NOMO-1 treated with DMSO at 0.1 percent for 48 hours (cell line): ENCODE measurements at regions not wholly inside any gene's neighbourhood (a gene's known extent, or its start where the extent isn't known, plus 50 kb on each side); places are given as distances from the start of the nearest gene placed in this dataset.

Source experiments
- DNase-seq: peaks from one replicate; lab custom pipeline; 2025; ENCODE audit not compliant: unreplicated experiment; lab: John Stamatoyannopoulos, UW

- no peak for DNase-seq
Observed at GRCh38 chr16:80054647-80055046, 454.1 kb upstream of the MAF start.

DNA sequence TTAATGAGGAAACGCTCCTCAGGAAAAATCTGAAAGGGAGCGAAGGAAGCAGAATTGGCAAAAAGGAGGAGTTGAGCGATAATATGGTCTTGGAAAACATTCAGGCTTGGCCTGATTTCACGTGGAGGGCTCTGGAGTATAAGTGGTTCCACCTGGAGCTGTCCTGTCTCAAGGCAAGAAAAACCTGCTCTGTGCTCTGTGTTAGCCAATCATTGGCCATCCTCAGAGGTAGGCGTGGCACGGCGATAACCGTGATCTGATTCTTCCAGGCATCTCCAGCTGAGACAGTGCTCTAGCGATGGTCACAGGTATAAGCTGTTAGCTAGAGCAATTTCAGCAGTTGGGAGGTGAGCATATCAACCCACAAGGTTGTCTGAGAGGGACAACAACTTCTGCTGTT is 450.5 kb upstream of the MAF start:
- DNase-seq: no peak

GRCh38 chr16:80048250-80048649 is 447.7 kb upstream of the MAF start:
- no peak for DNase-seq

- DNase-seq: no peak
Observed at GRCh38 chr16:80047842-80048241, 447.3 kb upstream of the MAF start.

DNA sequence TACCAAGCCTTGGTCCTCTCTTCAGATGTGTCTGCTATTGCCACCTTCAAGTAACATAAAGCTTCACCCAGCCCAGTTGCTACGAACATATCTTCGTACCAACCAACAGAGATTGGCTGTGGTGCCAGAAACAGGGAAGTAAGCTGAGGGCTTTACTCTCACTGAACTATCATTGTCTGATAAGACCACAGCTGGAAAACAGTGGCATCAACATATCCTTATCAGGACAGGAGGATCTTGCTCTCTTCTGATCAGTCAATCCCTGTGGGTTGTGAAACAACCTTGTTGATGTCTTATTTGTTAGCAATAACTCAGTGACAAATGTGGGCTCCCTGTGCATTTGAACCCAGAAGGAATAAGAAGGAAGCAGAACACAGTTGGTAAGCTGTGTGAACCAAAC is 446.3 kb upstream of the MAF start:
- DNase-seq: no peak

- DNase-seq: no peak
Observed at GRCh38 chr16:80046261-80046660, 445.7 kb upstream of the MAF start.

GRCh38 chr16:80045861-80046260 is 445.3 kb upstream of the MAF start:
- no peak for DNase-seq

GRCh38 chr16:80041410-80041809 is 440.9 kb upstream of the MAF start:
- no peak for DNase-seq

GRCh38 chr16:80040814-80041213 is 440.3 kb upstream of the MAF start:
- no peak for DNase-seq

- DNase-seq: no peak
Observed at GRCh38 chr16:80040413-80040812, 439.9 kb upstream of the MAF start.

DNA sequence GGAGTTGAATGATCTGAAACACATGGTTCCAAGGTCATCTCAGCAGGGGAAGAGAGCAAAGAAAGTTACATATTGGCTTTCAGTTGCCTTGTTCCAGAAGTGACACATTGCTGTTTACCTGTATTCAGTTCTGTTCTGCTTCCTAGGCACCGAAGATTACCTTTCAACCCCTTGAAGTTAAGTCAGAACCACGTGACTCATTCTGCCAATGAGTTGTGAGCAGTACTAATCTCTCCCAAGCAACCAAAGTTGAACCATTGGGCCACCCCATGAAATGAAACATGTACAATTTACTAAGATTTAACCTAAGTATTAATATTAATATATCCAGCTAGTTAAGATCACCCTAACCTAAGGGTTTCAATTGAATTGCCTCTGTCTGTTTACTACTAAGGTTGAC is 439.2 kb upstream of the MAF start:
- DNase-seq: no peak

DNA sequence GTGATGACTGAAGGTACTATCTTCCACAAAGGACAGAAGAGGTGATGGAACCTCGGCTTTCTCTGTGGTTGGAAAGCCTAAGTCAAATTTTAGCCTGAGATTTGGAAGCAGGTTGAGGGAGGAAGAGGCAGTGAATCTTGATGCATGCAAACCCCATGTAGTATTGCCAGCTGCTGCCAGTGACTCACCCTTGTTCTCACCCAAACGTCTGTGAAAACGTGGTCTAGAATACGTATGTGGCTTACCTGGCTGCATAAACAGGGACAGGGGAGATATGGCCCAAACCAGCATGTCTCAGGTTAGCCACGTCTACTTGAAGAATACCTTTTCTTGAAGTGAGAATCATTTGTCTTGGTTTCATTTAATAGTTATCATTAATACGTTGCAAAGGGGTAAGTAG is 438.0 kb upstream of the MAF start:
- no peak for DNase-seq

- DNase-seq: no peak
Observed at GRCh38 chr16:80034948-80035663, 434.6 kb upstream of the MAF start.

DNA sequence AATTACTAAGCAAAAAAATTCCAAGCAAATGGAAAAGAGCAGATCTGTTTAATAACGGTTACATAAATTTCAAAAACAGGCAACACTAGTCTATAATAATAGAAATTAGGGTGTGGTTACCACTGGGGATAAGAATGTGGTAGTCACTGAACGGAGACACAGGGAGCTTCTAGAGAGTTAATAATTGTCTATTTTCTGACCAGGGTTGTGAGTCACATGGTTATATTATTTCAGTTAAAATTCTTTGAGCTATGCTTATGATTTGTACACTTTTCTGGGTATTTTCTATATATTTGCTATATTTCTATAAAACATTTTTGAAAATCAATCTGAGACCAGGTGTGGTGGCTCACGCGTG is 433.9 kb upstream of the MAF start:
- no peak for DNase-seq

DNA sequence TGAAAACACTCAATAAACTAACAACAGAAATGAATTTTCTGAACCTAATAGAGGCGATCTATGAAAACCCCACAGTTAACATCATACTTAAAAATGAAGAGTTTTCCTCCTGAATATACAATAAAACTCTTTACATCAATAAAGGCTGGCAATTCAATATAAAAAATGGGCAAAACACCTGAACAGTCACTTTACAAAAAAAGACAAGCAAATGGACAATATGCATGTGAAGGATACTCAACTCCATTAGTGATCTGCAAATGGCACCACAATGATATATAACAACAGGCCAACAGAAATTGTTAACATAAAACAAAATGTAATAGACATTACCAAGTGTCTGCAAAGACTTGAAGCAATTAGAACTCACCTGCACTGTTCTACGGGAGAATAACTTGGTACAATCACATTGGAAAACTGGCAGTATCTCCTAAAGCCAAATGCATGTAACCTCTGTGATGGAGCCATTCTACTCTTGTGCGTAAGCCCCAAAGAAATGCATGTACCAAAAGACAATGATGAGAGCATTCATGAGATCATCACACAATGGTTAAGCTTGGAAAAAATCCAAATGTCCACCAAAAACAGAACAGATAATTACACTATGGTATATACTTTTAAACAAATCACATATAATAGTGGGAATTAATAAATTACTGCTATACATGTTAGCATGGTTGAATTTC is 433.4 kb upstream of the MAF start:
- DNase-seq: no peak

- no peak for DNase-seq
Observed at GRCh38 chr16:80029761-80030481, 429.4 kb upstream of the MAF start.

DNA sequence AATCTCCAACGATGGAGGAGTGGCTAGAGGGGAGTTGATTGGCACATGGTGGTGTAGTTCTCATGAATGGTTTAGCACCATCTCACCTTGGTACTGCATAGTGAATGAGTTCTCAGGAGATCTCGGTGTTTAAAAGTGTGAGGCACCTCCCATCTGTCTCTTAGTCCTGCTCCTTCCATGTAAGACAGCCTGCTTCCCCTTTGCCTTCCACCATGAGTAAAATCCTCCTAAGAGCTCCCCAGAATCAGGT is 428.8 kb upstream of the MAF start:
- DNase-seq: no peak

DNA sequence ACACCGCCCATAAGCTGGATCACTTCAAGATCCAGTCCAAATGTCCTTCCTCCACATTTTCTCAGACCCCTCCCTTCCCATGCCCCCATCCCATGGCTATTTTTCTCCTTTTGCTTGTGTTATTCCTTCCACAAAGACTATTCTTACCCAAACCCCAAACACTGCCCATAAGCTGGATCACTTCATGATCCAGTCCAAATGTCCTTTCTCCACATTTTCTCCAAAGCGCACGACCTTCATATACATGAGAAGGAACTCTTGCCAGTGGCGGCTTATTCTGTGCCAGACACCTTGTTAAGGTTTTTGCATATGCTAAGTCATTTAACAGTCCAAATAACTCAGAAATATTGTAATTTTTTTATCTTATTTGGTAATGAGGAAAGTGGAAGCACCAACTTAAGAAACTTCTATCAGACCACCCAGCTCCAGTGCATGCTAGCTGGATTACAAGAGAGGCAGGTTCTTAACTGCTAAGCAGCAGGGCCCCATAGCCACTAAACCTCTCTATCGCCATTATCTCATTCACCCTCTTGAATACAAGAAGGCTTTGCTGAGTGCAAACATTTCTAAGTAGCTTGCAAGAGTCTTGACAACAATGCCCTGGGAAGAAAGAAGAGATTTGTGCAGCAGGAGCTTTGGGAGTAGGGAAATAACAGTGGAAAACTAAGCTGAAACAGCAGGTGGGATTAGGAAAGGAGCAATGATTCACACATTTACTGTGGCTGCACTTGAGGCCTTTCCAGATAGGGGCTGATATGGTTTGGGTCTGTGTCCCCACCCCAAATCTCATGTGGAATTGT is 428.2 kb upstream of the MAF start:
- no peak for DNase-seq

DNA sequence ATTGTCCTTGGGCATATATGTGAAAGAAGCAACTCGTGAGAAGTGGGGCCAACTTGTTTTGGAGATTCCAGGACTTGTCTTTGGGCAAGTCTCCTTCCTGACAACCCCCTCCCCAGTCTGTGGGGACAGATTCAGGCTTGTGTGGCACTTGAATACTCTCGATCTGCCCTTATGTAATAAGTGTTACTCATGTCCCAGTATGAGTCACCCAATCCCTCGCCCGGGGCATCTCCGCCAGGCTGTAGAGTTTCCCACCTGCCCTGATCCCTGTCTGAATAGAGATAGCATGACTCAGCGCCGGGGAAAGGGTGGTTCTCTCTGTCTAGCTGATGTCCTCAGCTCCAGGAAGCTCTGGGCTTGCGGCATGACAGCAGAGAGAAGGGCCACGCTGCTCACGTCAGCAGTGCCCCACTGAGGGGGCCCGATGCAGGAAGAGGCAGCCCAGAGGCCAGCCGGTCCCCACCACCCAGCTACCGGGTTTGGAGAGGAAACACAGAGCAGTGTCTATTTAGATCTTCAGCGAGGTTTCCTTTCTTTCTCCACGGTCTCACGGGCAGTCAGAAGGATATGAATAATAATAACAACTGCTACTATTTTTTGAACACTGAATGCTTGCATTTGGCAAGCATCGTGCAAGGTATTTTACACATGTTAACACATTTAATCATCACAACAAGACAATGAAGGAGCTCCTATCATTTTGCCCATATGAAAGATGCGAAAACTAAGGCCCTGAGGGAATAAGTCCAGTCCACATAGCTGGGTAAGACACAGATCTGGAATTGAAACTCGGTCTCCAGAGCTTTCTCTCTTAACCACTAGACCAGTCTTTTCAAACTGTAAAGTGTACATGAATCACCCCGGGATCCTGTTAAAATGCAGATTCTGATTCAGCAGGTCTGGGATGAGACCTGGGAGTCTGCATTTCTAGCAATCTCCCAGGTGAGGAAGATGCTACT is 426.7 kb upstream of the MAF start:
- peak; percentile 23 for DNase-seq

- DNase-seq: no peak
Observed at GRCh38 chr16:80025236-80025635, 424.7 kb upstream of the MAF start.

DNA sequence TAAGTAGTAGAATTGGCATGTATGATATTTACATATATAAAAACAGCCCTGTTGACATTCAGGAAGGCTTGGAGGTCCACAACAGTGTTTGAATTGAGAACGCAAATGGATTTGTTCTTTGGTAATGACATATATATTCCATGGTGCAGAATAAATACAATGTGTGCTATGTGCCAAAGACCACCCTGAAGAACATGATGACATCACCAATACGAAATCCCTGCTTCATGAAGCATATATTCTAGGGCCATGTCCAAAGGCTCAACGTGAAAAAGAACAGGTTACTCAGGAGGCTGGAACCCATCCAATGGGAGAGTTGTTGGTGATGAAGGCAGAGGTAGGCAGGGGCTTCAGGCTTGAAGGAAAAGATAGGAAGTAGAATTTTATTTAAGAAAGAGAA is 423.9 kb upstream of the MAF start:
- no peak for DNase-seq
